ENCODE measurements at regions not wholly inside any gene's neighbourhood (a gene's known extent, or its start where the extent isn't known, plus 50 kb on each side); places are given as distances from the start of the nearest gene placed in this dataset.
A peak's percentile ranks its signal among the peaks of the same experiment; 100 is the strongest.

DNA sequence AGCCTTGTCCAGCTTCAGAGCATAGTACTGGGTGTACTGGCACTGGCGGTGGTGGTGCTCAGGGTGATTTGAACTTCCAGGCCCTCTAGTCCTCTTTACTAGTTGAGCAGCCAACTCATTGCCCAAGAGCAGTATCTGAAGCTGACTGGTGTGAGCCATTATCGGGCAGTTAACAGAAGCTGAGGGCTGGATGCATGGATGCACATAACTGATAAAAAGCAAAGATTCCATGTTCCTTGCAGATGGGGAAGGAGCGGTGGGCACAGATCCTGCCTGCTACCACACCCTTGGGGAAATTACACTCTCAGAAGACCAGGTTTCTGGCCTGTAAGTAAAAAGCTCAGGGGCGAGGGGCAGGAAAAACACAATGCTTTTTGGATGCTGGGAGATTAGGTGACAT is 499.4 kb upstream of the ARGLU1 start:
- H3K4me1 ChIP-seq: no peaks in the 10 kb centered on the region
- TF ChIP-seq, protein P1, sequence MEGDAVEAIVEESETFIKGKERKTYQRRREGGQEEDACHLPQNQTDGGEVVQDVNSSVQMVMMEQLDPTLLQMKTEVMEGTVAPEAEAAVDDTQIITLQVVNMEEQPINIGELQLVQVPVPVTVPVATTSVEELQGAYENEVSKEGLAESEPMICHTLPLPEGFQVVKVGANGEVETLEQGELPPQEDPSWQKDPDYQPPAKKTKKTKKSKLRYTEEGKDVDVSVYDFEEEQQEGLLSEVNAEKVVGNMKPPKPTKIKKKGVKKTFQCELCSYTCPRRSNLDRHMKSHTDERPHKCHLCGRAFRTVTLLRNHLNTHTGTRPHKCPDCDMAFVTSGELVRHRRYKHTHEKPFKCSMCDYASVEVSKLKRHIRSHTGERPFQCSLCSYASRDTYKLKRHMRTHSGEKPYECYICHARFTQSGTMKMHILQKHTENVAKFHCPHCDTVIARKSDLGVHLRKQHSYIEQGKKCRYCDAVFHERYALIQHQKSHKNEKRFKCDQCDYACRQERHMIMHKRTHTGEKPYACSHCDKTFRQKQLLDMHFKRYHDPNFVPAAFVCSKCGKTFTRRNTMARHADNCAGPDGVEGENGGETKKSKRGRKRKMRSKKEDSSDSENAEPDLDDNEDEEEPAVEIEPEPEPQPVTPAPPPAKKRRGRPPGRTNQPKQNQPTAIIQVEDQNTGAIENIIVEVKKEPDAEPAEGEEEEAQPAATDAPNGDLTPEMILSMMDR (IDR thresholded peaks at IDR 0.05): no peak
- H3K9me3 ChIP-seq: no peaks in the 10 kb centered on the region
- no peaks in the 10 kb centered on the region for H3K27me3 ChIP-seq (ENCODE audit: low read depth)
- H3K36me3 ChIP-seq: no peaks in the 10 kb centered on the region
- DNase-seq (no peak), ATAC-seq (no peak)
- H3K4me3 ChIP-seq: no peak overlapping the region
- intact Hi-C loops (cut with DNase I): no loop called here
- H3K27ac ChIP-seq: no peak overlapping the region

DNA sequence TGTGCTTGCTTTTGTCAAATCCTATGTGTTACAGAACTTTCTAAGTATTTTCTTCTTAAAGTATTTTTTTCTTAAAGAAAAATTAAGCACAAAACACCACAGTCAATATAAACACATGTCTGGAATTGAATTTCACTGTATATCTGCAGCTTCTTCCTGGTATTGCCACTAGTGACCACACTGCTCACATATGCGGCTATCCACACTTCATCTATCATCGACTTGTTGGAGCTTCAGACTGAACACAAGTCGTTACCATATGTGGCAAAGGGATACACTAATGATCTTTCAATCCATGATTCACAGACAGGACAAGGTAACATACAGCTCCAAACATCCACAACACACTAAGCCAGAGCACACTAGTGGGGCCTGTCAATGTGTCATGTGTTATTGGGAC is 498.4 kb upstream of the ARGLU1 start:
- Histone ChIP-seq H3K4me1 (no peaks in the 10 kb centered on the region), H3K9me3 (no peaks in the 10 kb centered on the region), H3K36me3 (no peaks in the 10 kb centered on the region), H3K27me3 (ENCODE audit: low read depth) (no peaks in the 10 kb centered on the region), H3K27ac (no peak overlapping the region), H3K4me3 (no peak overlapping the region)
- intact Hi-C loops (cut with DNase I): no loop called here
- no peak for DNase-seq
- TF ChIP-seq, protein P1 (IDR thresholded peaks at IDR 0.05): no peak
- no peak for ATAC-seq

DNA sequence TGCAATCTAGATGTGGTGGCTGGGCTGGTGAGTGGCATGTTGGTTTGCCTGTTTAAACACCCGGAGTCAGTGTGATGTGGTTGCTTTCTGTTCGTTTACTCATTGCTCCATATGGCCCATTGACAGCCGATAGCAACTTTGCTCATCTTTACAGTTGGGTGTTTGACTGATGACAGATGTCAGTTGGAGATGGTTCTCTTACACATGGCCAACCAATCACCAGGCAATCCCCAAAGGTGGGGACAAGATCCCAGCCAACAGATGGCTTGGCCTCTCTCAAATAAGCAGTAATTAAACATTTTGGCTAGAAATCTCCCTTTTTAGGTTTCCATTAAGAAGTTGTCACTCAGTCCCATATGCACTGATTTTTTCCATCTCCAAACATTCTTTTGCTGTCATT is 497.1 kb upstream of the ARGLU1 start:
- no peaks in the 10 kb centered on the region for H3K9me3 ChIP-seq
- no peak for DNase-seq
- H3K27ac ChIP-seq: no peak overlapping the region
- no peaks in the 10 kb centered on the region for H3K27me3 ChIP-seq (ENCODE audit: low read depth)
- no peak for ATAC-seq
- no peak overlapping the region for H3K4me3 ChIP-seq
- no peaks in the 10 kb centered on the region for H3K4me1 ChIP-seq
- TF ChIP-seq, protein P1 (IDR thresholded peaks at IDR 0.05): no peak
- intact Hi-C loops (cut with DNase I): no loop called here
- no peaks in the 10 kb centered on the region for H3K36me3 ChIP-seq

DNA sequence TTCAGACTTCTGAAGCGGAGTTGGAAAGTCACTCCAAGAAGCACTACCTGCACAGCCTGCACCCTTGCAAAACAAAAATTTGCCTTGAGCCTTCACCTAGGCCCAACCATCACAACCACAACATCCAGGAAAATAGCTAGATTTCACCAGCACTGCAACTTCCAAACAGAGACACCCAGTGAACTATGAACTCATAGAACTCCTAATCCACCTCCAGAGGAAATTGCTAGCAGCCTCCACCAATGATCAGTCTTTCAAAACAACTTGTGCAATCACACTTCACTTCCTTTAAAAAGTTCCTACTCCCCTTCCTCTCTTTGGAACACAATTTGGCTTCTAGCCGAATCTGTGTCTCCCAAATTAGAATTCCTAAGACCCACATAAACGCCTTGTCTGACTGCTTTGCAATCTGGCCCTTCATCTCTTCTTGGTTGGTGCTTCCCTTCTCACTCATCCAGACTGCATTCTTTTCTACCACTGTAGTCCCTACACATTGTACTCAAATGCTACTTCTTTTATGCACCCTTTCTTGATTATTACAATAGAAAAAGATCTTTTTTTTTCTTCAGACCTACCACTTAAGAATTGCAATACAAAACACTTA is 489.2 kb upstream of the ARGLU1 start:
- Histone ChIP-seq H3K4me1 (no peaks in the 10 kb centered on the region), H3K9me3 (no peaks in the 10 kb centered on the region), H3K27me3 (ENCODE audit: low read depth) (no peaks in the 10 kb centered on the region), H3K36me3 (no peaks in the 10 kb centered on the region), H3K4me3 (no peak overlapping the region), H3K27ac (no peak overlapping the region)
- ATAC-seq (no peak), DNase-seq (no peak)
- TF ChIP-seq, protein P1 (IDR thresholded peaks at IDR 0.05): no peak
- intact Hi-C loops (cut with DNase I): no loop called here

DNA sequence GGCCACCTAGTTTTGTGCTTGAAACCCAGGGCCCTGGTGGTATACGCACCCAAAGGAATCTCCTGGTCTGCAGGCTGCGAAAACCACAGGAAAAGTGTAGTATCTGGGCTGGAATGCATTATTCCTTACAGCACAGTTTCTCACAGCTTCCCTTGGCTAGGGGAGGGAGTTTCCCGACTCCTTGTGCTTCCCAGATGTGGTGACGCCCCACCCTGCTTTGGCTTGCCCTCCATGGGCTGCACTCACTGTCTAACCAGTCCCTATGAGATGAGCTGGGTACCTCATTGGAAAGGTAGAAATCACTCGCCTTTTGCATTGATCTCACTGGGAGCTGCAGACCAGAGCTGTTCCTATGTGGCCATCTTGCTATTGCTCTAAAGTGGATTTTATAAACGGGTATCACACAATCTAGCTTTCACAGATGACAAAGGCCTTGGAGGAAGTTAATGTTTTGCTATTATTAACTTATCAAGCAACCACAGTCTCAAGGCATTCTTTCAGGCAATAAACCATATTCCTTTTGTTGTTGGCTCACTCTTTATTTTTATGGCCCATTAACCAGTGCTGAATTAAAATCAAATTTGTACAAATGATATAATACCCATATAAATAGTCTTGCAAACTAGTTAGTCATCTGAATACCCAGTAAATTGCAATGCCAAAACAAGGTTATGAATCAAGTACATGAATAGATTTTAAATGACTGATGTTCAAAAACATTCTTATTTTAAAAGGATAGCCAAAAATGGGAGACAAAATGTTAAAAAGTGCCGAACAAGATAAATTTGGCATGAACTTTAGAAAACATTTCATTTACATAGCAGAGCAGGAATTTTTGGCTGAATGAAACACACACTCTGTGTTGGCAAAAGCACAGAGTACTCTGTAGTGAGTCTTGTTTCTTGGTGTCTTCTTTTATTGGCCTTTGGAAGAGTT is 475.4 kb upstream of the ARGLU1 start:
- H3K27ac ChIP-seq: peak overlapping the region; percentile 66

More for the DNA sequence above, 475.4 kb upstream of the ARGLU1 start:
- ATAC-seq (no peak), DNase-seq (no peak)
- Histone ChIP-seq H3K4me3 (no peak overlapping the region), H3K4me1 (peaks cover 12% of the 10 kb centered on the region), H3K9me3 (no peaks in the 10 kb centered on the region), H3K36me3 (no peaks in the 10 kb centered on the region), H3K27me3 (ENCODE audit: low read depth) (no peaks in the 10 kb centered on the region)
- intact Hi-C loops (cut with DNase I): no loop called here
- TF ChIP-seq, protein P1 (IDR thresholded peaks at IDR 0.05): no peak

Data from lower lobe of right lung (tissue), 2 donors.